ENCODE measurements at regions not wholly inside any gene's neighbourhood (a gene's known extent, or its start where the extent isn't known, plus 50 kb on each side); places are given as distances from the start of the nearest gene placed in this dataset.
A peak's percentile ranks its signal among the peaks of the same experiment; 100 is the strongest.

- peak; percentile 29 for DNase-seq
These were observed 89.7 kb upstream of the ADRA1B start for GRCh38 chr5:159826351-159827214.

DNA sequence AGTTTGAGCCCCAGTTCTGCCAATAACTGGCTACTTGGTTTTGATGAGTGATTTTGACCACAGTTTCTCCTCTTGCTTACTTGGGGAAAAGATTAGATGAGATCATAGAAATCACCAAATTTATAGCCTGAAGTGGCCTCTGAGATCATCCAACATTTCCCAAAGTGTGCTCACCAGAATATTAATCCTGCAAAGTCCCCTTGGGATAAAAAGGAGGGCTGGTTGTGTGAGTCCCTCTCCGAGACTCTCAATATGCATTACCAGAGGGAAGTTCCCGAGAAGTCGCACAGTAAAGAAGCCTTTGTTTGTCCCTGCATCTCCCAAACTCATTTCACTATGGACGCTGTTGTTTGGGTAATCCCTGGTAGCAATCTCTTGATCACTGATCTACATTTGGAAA, 88.4 kb upstream of the ADRA1B start:
- no peak for DNase-seq

DNA sequence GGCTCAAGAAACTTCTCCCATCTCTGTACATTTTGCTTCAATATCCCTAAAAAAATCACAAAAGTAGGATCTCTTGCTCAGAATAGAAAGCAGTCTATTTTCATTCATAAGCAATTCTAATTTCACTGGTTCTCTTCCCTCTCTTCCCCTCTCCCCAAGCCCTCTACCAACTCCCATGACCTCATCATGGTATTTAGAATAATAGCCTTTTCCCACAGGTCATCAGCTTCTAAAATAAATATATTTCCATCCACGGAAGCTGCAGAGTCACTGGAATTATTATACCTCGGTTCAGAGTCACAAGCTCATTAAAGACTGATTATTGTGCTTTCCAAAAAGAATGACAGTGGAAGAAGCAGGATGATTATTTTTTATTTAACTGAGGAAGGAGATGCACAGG, 84.2 kb upstream of the ADRA1B start:
- no peak for DNase-seq

DNA sequence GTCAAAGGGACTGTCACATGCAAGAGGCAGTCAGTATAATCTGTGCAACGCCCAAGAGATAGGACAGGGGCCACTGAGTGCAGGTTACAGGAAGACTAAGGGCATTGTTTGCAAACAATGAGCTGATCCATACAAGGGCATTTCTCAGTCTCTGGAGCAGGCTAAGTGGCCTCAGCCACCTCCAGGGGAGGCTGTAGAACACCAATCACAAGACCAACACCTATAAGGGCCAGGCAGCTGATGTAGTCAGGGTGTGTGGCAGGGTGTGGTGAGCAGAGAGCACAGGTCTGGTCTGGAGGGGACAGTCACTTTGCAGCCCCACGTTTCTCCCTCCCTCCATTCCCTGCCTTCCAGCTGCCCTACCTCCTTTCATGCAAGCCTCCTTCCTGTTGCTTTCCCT, 83.2 kb upstream of the ADRA1B start:
- no peak for DNase-seq

DNA sequence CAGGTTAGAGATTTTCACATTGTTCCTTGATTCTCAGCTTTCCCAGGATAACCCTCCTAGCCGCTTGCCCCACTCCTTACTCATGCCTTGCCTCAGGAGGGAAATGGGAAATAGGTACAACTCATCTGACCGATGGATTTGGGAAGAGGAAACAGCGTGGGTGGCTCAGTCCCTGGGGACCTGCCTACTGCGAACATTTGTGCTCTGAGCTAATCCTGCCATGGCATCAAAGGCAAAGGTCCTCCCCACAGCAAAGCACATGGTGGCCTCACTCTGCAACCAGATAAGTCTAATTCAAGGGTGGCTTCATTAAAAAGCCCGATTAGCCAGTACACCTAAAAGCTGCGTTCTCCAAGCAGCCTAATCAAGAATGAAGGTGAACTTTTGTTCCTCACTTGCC, 82.4 kb upstream of the ADRA1B start:
- DNase-seq, result no peak

GRCh38 chr5:159835548-159835947, 80.7 kb upstream of the ADRA1B start:
- DNase-seq, result no peak

DNA sequence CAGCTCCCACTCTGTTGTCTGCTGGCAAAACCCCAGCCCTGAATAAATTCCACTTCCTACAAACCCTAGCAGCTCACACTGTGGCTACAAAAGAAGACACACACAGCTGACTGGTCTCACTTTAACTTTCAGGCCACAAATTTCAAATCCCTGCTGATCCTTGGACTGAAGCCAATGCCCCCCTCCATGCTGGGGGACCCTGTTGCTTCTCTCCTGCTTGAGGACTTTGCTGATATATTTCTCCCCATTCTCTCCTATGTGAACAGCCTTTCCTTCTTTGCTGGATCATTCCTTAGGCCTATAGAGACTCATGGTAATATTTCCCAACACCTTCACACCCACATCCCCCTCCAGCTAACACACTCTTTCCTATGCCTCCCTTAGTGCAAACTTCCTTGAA, 79.6 kb upstream of the ADRA1B start:
- DNase-seq, result no peak

DNA sequence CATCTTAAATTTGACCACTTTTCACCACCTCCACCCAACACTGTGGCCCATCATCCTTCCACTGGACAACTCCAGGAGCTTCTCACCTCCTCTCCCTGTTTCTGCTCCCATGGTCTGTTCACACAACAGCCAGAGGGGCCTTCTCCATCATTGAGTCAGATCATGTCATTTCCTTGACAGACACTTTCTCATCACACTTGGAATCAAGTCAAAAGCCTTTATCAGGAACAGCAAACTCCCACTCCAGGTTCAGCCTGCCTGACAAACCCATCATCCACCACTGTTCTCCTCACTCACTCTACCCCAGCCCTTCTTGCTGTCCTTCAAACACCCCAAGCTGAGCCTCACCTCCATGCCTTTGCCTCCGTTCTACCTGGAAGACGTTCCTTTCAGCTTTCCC, 78.4 kb upstream of the ADRA1B start:
- DNase-seq, result no peak

GRCh38 chr5:159838551-159839222, 77.6 kb upstream of the ADRA1B start:
- no peak for DNase-seq

- DNase-seq, result no peak
These were observed 71.8 kb upstream of the ADRA1B start for GRCh38 chr5:159844267-159845121.

DNA sequence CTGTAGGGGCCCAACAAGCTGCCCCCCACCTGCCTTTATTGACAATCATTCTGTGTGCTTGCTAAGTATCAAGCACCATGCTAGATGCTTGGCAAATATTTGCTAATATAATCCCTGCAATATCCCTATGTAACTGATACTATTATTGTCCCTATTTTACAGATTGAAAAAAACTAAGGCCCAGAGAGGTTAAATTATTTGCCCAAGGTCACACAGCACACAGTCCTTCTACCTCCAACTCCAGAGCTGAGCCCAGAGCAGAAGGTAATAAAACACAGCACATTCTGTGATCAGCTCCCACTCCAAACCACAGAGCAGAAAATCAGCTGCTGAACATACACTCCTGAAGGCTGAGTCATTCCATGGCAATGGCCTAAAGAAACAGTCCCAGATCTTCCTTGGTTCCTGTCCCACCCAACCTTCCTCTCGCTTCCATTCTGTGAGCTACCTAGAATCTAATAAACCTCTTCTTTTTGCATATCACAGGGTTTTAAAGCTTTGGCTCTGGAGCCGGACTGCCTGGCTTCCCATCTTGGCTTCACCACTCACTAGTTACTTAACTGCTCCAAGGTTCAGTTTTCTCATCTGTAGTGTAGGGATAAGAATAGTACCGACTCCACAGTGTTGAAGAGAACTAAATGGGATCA, 66.7 kb upstream of the ADRA1B start:
- DNase-seq, result no peak

- DNase-seq, result no peak
These were observed 66.1 kb upstream of the ADRA1B start for GRCh38 chr5:159850160-159850559.

- DNase-seq, result no peak
These were observed 65.2 kb upstream of the ADRA1B start for GRCh38 chr5:159851053-159851452.

DNA sequence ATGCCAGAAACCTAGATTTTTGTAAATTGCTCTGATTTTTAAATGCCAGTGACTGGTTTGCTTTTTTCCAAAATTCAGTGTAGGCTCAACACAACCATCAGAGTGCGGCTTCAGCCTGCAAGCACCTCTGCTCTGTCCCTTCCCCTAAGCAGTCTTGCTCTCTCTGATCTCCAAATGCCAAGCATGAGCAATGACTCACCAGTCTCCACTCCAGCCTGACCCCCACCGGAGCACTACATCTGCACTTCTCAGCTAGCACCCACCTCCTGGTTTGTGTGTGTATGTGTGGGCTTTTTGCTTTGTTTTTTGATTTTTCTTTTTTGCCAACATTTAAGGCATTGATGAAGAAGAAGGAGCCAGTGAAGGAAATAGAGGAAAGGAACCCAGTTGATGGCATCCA, 61.4 kb upstream of the ADRA1B start:
- no peak for DNase-seq

- DNase-seq, result no peak
These were observed 60.6 kb upstream of the ADRA1B start for GRCh38 chr5:159855476-159856191.

DNA sequence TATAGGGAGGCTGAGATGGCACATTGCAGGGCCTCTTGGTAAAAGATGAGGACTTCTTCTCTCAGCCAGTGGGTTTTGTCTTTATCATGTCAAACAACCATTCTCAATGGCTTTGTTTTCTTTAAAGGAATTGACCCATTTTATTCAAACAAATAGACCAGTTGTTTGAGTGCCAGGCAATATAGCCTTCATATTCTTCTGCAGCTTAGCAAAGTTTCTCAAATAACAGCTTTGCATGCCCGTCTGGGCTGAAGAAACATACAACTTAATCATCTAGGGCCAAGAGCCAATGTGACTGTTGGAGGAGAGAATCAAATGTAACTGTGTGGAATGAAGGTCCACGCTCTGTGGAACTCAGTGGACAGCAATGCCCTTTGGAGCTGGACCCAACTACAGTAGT, 57.4 kb upstream of the ADRA1B start:
- DNase-seq, result no peak

- no peak for DNase-seq
These were observed 55.2 kb upstream of the ADRA1B start for GRCh38 chr5:159861086-159861485.

DNA sequence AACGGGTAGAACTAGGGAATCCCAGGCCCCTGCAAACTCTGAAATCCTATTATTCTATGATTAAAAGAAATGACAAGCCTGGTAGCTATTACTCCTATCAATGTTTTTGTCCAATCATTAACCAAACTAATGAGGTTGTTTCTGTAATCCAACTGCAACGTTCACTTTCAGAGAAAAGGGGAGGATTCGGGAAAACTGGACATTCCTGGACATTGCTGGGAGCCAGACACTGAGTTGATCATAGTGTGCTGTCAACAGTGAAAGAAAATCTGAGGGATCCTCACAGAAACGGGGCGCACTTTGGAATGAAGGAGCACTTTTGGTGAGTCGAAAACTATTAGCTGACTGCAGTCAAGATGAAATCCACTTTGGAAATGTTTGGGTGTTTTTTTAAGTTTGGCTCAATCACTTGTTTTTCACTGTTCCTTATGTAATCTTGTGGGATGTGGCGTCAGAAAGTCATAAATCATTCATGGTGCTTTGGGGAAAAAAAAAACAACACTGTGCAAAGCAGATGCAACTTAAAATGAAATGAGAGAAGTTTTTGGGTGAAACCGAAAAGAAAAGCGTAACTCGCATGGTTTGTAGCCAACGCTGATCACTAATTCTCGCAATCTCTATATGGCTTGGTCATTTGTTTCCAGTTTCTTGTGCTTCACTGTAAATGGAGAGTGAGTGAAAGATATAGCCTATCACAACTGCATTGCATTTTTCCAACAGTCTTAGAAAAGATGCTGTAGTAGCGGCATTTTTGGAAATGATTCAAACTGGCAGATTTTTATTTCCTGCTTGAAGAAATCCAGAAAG, 51.2 kb upstream of the ADRA1B start:
- peak; percentile 3 for DNase-seq

GRCh38 chr5:159866093-159866492, 50.2 kb upstream of the ADRA1B start:
- no peak for DNase-seq

Measured in activated CD4-positive, alpha-beta T cell treated with anti-CD3 and anti-CD28 coated beads, Interleukin-2, amount 50 U/mL, for 16 hours (primary cell).